ENCODE measurements at regions not wholly inside any gene's neighbourhood (a gene's known extent, or its start where the extent isn't known, plus 50 kb on each side); places are given as distances from the start of the nearest gene placed in this dataset.
"Not testable (repeated sequence)": the region's sequence is repeated elsewhere in the genome, so short reads cannot be mapped to it uniquely, and the experiment has no call there.

GRCh38 chr5:159522841-159523240 is 192.6 kb upstream of the IL12B start:
- WGBS, 2 donors (ENCODE audit: low coverage in 1 of 2) = 78 to 100% methylated on average over 2 of the region's 2 CpGs
- Histone ChIP-seq H3K4me3 (no peak overlapping the region), H3K4me1 (no peaks in the 10 kb centered on the region), H3K27me3 (no peaks in the 10 kb centered on the region), H3K9me3 (no peaks in the 10 kb centered on the region), H3K27ac (no peak overlapping the region), H3K36me3 (no peaks in the 10 kb centered on the region)
- ATAC-seq = no peak
- TF ChIP-seq CTCF (IDR thresholded peaks at IDR 0.05) = no peak
- no peak for TF ChIP-seq POLR2AphosphoS5 (IDR thresholded peaks at IDR 0.05)
- no peak for TF ChIP-seq POLR2A (IDR thresholded peaks at IDR 0.05)
- TF ChIP-seq EP300 (IDR thresholded peaks at IDR 0.05) = no peak

GRCh38 chr5:159524279-159524678 is 194.0 kb upstream of the IL12B start:
- H3K36me3 ChIP-seq, H3K27ac ChIP-seq, H3K27me3 ChIP-seq, ATAC-seq, H3K4me1 ChIP-seq, H3K9me3 ChIP-seq, H3K4me3 ChIP-seq: not testable (repeated sequence)
- 76 to 80% methylated on average over 1 to 2 of the region's 2 CpGs for WGBS, 2 donors (ENCODE audit: low coverage in 1 of 2)

GRCh38 chr5:159525117-159525516 is 194.8 kb upstream of the IL12B start:
- H3K9me3 ChIP-seq = no peaks in the 10 kb centered on the region
- no peak for TF ChIP-seq EP300 (IDR thresholded peaks at IDR 0.05)
- TF ChIP-seq POLR2A (IDR thresholded peaks at IDR 0.05) = no peak
- TF ChIP-seq POLR2AphosphoS5 (IDR thresholded peaks at IDR 0.05) = no peak
- TF ChIP-seq CTCF (IDR thresholded peaks at IDR 0.05) = no peak
- ATAC-seq = no peak
- H3K36me3 ChIP-seq = no peaks in the 10 kb centered on the region
- 18 to 42% methylated on average over 3 to 4 of the region's 4 CpGs for WGBS, 2 donors (ENCODE audit: low coverage in 1 of 2)
- H3K27ac ChIP-seq = no peak overlapping the region
- H3K4me1 ChIP-seq = no peaks in the 10 kb centered on the region
- H3K4me3 ChIP-seq = no peak overlapping the region
- no peaks in the 10 kb centered on the region for H3K27me3 ChIP-seq

- Histone ChIP-seq H3K27me3 (no peaks in the 10 kb centered on the region), H3K4me1 (no peaks in the 10 kb centered on the region), H3K9me3 (no peaks in the 10 kb centered on the region), H3K36me3 (no peaks in the 10 kb centered on the region), H3K4me3 (no peak overlapping the region), H3K27ac (no peak overlapping the region)
- ATAC-seq = no peak
- TF ChIP-seq CTCF (IDR thresholded peaks at IDR 0.05) (no peak), POLR2A (IDR thresholded peaks at IDR 0.05) (no peak), EP300 (IDR thresholded peaks at IDR 0.05) (no peak), POLR2AphosphoS5 (IDR thresholded peaks at IDR 0.05) (no peak)
- WGBS, 2 donors (ENCODE audit: low coverage in 1 of 2) = 43 to 53% methylated on average over 4 of the region's 4 CpGs
Observed at GRCh38 chr5:159527546-159528254, 197.4 kb upstream of the IL12B start.

- H3K4me1 ChIP-seq = no peaks in the 10 kb centered on the region
- H3K4me3 ChIP-seq = no peak overlapping the region
- TF ChIP-seq EP300 (IDR thresholded peaks at IDR 0.05) (no peak), POLR2A (IDR thresholded peaks at IDR 0.05) (no peak), CTCF (IDR thresholded peaks at IDR 0.05) (no peak), POLR2AphosphoS5 (IDR thresholded peaks at IDR 0.05) (no peak)
- H3K27me3 ChIP-seq = peaks cover 7% of the 10 kb centered on the region
- H3K9me3 ChIP-seq = no peaks in the 10 kb centered on the region
- no peak for ATAC-seq
- no peaks in the 10 kb centered on the region for H3K36me3 ChIP-seq
- H3K27ac ChIP-seq = no peak overlapping the region
Observed at GRCh38 chr5:159531554-159532105, 201.3 kb upstream of the IL12B start.

All from gastroesophageal sphincter (tissue), 4 donors.